ENCODE measurements at regions not wholly inside any gene's neighbourhood (a gene's known extent, or its start where the extent isn't known, plus 50 kb on each side); places are given as distances from the start of the nearest gene placed in this dataset.

DNA sequence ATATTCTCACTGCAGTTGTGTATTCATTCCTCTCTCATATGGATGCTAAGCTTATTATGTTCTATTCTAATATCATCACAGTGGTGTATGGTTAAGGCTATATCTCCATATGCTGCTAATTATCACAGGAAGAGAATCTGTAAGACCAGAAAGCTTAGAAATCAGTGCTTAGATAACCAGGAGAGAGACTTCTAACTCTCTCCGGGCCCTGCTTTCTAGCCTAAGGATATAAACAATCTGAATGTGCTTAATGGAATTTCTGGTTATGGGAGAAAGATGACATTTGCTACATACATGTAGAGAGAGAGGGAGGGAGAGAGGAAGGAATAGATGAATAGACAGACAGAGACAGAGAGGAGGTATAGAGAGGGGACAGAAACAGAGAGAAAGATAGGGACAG lies 1231.3 kb downstream of the EPHA7 start:
- no peak for TF ChIP-seq SREBF2 (IDR thresholded peaks at IDR 0.05; ENCODE audit: low read length)
- TF ChIP-seq, protein P1, sequence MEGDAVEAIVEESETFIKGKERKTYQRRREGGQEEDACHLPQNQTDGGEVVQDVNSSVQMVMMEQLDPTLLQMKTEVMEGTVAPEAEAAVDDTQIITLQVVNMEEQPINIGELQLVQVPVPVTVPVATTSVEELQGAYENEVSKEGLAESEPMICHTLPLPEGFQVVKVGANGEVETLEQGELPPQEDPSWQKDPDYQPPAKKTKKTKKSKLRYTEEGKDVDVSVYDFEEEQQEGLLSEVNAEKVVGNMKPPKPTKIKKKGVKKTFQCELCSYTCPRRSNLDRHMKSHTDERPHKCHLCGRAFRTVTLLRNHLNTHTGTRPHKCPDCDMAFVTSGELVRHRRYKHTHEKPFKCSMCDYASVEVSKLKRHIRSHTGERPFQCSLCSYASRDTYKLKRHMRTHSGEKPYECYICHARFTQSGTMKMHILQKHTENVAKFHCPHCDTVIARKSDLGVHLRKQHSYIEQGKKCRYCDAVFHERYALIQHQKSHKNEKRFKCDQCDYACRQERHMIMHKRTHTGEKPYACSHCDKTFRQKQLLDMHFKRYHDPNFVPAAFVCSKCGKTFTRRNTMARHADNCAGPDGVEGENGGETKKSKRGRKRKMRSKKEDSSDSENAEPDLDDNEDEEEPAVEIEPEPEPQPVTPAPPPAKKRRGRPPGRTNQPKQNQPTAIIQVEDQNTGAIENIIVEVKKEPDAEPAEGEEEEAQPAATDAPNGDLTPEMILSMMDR (IDR thresholded peaks at IDR 0.05 in 2 of 3, conservative IDR thresholded peaks at IDR 0.05 in 1 of 3; ENCODE audit: control insufficient read depth in 2 of 3, extremely low read depth in 1 of 3, insufficient read depth in 1 of 3, low read depth in 3 of 3, low read length in 3 of 3): no peak
- TF ChIP-seq EP300 (IDR thresholded peaks at IDR 0.05; ENCODE audit: borderline replicate concordance in 1 of 2, control insufficient read depth in 1 of 2, low read depth in 2 of 2, low read length in 2 of 2): no peak
- TF ChIP-seq, protein P2, sequence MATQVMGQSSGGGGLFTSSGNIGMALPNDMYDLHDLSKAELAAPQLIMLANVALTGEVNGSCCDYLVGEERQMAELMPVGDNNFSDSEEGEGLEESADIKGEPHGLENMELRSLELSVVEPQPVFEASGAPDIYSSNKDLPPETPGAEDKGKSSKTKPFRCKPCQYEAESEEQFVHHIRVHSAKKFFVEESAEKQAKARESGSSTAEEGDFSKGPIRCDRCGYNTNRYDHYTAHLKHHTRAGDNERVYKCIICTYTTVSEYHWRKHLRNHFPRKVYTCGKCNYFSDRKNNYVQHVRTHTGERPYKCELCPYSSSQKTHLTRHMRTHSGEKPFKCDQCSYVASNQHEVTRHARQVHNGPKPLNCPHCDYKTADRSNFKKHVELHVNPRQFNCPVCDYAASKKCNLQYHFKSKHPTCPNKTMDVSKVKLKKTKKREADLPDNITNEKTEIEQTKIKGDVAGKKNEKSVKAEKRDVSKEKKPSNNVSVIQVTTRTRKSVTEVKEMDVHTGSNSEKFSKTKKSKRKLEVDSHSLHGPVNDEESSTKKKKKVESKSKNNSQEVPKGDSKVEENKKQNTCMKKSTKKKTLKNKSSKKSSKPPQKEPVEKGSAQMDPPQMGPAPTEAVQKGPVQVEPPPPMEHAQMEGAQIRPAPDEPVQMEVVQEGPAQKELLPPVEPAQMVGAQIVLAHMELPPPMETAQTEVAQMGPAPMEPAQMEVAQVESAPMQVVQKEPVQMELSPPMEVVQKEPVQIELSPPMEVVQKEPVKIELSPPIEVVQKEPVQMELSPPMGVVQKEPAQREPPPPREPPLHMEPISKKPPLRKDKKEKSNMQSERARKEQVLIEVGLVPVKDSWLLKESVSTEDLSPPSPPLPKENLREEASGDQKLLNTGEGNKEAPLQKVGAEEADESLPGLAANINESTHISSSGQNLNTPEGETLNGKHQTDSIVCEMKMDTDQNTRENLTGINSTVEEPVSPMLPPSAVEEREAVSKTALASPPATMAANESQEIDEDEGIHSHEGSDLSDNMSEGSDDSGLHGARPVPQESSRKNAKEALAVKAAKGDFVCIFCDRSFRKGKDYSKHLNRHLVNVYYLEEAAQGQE (IDR thresholded peaks at IDR 0.05; ENCODE audit: low read depth, low read length): no peak
- no peak for TF ChIP-seq EZH2 (IDR thresholded peaks at IDR 0.05; ENCODE audit: borderline replicate concordance, control insufficient read depth, low read depth, low read length)

Data from GM12878 (cell line).